Suprapubic skin (tissue), 4 donors: ENCODE measurements at regions not wholly inside any gene's neighbourhood (a gene's known extent, or its start where the extent isn't known, plus 50 kb on each side); places are given as distances from the start of the nearest gene placed in this dataset.
"Not testable (repeated sequence)": the region's sequence is repeated elsewhere in the genome, so short reads cannot be mapped to it uniquely, and the experiment has no call there.

Source experiments
- POLR2A ChIP-seq, 2 donors: fragments of 450-650 bp; IDR thresholded peaks; one replicate each; pipeline ENCODE4 v1.6.1; 2017; ENCODE audit warnings: antibody characterized with exemption in 2 of 2, mild to moderate bottlenecking in 2 of 2, moderate library complexity in 2 of 2
- POLR2AphosphoS5 ChIP-seq, 3 donors: sonication (generic); formaldehyde crosslinking; IDR thresholded peaks; one replicate each; pipeline ENCODE4 v1.6.1; 2017; ENCODE audit warnings: antibody characterized with exemption in 3 of 3
- TF ChIP-seq, protein P1 (sequence below), 2 donors: fragments of 200-600 bp in 1 of 2; fragments of 450-650 bp in 1 of 2; sonication (generic) in 1 of 2; IDR thresholded peaks; one replicate each; pipeline ENCODE4 v1.5.1; 2016 to 2019; ENCODE audit warnings: antibody characterized with exemption in 2 of 2, mild to moderate bottlenecking in 1 of 2, moderate library complexity in 1 of 2

DNA sequence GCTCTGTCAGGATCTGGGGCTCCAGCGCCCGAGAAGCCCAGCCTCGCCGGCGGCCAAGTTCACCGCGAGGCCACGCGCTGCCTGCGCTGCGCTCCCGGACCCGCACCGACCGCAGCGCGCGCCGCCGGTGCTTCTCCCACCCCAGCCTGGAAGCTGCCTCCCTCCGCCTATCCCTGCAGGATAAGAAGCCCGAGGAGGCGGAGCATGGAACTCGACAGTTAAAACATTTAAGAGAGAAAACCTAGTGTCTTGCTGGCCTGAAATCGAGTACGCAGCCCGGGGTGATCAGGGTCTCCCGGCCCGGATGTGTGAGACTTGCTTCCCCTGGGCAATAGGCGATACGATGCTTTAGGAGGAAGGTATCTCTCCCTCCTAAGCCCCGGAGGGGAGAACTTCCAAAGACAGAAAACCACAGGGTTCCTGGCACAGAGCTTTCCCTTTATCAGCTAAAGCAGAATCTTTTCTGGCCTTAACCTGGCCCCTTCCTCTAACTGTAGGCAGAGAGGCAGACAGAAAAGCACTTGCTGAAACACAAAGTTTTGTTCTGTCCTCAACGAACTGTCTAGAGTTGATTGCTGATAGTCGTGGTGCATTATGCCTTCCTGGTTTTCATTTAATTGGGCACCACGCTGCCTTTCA is 163.5 kb upstream of the PLGLB2 start:
- TF ChIP-seq, protein P1, sequence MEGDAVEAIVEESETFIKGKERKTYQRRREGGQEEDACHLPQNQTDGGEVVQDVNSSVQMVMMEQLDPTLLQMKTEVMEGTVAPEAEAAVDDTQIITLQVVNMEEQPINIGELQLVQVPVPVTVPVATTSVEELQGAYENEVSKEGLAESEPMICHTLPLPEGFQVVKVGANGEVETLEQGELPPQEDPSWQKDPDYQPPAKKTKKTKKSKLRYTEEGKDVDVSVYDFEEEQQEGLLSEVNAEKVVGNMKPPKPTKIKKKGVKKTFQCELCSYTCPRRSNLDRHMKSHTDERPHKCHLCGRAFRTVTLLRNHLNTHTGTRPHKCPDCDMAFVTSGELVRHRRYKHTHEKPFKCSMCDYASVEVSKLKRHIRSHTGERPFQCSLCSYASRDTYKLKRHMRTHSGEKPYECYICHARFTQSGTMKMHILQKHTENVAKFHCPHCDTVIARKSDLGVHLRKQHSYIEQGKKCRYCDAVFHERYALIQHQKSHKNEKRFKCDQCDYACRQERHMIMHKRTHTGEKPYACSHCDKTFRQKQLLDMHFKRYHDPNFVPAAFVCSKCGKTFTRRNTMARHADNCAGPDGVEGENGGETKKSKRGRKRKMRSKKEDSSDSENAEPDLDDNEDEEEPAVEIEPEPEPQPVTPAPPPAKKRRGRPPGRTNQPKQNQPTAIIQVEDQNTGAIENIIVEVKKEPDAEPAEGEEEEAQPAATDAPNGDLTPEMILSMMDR (IDR thresholded peaks at IDR 0.05): not testable (repeated sequence)
- not testable (repeated sequence) for TF ChIP-seq POLR2AphosphoS5, POLR2A (IDR thresholded peaks at IDR 0.05)
